ENCODE measurements at regions not wholly inside any gene's neighbourhood (a gene's known extent, or its start where the extent isn't known, plus 50 kb on each side); places are given as distances from the start of the nearest gene placed in this dataset.

DNA sequence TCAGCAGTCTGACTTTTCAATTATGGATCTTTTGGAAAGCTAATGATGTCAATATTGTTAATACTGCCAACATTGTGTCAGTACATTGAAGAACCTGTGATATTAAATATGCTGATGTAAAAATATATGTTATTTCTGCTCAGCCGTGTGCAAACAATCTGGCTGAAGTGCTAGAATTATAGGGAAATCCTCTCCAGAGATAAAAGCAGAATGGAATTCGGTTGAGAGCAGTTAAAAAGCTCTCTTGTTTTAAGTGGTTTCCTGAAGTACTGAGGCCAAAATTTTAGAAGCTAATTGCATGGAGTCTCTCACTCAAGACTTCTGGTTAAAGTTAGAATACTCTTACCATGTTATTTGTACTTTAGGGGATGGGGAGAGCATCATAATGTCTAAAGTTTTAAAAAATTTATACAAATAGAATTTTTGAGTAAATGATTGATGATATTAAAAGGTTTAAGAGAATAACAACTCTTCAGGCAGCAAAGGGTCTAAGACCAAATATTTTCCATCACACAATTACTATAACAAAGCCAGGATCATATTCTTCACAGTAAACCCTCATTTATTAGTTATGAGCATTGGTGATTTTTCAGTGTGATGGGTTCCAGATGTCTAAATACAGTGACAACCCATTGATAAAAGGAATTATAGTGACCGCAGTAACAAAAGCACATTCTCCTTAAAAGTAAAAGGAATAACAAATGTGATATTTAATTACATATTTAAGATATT is 834.2 kb upstream of the CXADR start:
- DNase-seq (ENCODE audit: low spot score in 2 of 2), result no peak
- WGBS, result 47% methylated on average over 3 of the region's 3 CpGs
- Histone ChIP-seq H3K27ac (no peak overlapping the region), H3K9me3 (no peaks in the 10 kb centered on the region), H3K4me1 (no peaks in the 10 kb centered on the region), H3K4me3 (no peak overlapping the region), H3K36me3 (no peaks in the 10 kb centered on the region), H3K27me3 (no peaks in the 10 kb centered on the region)
- TF ChIP-seq POLR2AphosphoS5 (IDR thresholded peaks at IDR 0.05), result no peak
- no peak for TF ChIP-seq POLR2A (IDR thresholded peaks at IDR 0.05)
- TF ChIP-seq EP300 (IDR thresholded peaks at IDR 0.05), result no peak
- TF ChIP-seq, protein P1, sequence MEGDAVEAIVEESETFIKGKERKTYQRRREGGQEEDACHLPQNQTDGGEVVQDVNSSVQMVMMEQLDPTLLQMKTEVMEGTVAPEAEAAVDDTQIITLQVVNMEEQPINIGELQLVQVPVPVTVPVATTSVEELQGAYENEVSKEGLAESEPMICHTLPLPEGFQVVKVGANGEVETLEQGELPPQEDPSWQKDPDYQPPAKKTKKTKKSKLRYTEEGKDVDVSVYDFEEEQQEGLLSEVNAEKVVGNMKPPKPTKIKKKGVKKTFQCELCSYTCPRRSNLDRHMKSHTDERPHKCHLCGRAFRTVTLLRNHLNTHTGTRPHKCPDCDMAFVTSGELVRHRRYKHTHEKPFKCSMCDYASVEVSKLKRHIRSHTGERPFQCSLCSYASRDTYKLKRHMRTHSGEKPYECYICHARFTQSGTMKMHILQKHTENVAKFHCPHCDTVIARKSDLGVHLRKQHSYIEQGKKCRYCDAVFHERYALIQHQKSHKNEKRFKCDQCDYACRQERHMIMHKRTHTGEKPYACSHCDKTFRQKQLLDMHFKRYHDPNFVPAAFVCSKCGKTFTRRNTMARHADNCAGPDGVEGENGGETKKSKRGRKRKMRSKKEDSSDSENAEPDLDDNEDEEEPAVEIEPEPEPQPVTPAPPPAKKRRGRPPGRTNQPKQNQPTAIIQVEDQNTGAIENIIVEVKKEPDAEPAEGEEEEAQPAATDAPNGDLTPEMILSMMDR (IDR thresholded peaks at IDR 0.05), result no peak

DNA sequence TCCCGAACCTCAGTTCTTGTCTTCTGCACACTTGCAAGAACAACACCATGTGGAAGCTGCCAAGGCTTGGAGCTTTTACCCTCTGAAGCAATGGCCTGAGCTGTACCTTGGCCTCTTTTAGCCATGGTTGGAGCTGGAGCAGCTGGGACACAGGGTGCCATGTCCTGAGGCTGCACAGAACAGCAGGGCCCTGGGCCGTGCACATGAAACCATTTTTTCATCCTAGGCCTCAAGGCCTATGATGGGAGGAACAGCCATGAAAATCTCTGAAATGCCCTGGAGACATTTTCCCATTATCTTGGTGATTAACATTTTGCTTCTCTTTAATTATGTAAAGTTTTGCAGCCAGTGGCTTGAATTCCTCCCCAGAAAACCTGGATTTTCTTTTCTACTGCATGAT is 817.8 kb upstream of the CXADR start:
- WGBS, result 100% methylated on average over 2 of the region's 2 CpGs
- no peak overlapping the region for H3K4me3 ChIP-seq

DNA sequence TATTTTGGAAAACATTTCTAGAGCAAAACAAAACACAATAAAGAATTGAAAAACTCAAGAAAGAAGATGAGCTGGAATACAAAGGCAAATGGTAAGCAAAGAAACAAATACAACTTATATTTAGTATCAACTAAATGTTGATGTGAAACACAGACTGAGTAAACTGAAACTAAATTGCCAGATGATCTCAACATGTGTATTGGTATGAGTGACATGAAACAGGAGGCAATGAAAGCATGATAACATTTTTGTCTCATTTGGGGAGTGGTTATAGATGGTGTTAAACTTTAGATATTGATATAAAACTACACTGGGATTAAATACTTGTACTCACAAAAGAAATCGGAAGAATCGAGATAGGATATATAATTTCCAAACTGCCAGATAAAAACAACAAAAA is 805.6 kb upstream of the CXADR start:
- TF ChIP-seq EP300 (IDR thresholded peaks at IDR 0.05) (no peak), POLR2A (IDR thresholded peaks at IDR 0.05) (no peak), POLR2AphosphoS5 (IDR thresholded peaks at IDR 0.05) (no peak)
- TF ChIP-seq, protein P1 (IDR thresholded peaks at IDR 0.05), result no peak
- 81% methylated on average over 2 of the region's 2 CpGs for WGBS
- no peaks in the 10 kb centered on the region for H3K36me3 ChIP-seq
- no peak overlapping the region for H3K27ac ChIP-seq
- DNase-seq (ENCODE audit: low spot score in 2 of 2), result no peak
- H3K9me3 ChIP-seq, result no peaks in the 10 kb centered on the region
- H3K27me3 ChIP-seq, result no peaks in the 10 kb centered on the region
- no peak overlapping the region for H3K4me3 ChIP-seq
- H3K4me1 ChIP-seq, result no peaks in the 10 kb centered on the region

More for the DNA sequence above, 817.8 kb upstream of the CXADR start:
- H3K9me3 ChIP-seq, result no peaks in the 10 kb centered on the region
- TF ChIP-seq, protein P1 (IDR thresholded peaks at IDR 0.05), result no peak
- no peak for TF ChIP-seq POLR2A (IDR thresholded peaks at IDR 0.05)
- TF ChIP-seq EP300 (IDR thresholded peaks at IDR 0.05), result no peak
- TF ChIP-seq POLR2AphosphoS5 (IDR thresholded peaks at IDR 0.05), result no peak
- DNase-seq (ENCODE audit: low spot score in 2 of 2), result no peak
- no peaks in the 10 kb centered on the region for H3K36me3 ChIP-seq
- no peaks in the 10 kb centered on the region for H3K27me3 ChIP-seq
- no peak overlapping the region for H3K27ac ChIP-seq
- no peaks in the 10 kb centered on the region for H3K4me1 ChIP-seq

DNA sequence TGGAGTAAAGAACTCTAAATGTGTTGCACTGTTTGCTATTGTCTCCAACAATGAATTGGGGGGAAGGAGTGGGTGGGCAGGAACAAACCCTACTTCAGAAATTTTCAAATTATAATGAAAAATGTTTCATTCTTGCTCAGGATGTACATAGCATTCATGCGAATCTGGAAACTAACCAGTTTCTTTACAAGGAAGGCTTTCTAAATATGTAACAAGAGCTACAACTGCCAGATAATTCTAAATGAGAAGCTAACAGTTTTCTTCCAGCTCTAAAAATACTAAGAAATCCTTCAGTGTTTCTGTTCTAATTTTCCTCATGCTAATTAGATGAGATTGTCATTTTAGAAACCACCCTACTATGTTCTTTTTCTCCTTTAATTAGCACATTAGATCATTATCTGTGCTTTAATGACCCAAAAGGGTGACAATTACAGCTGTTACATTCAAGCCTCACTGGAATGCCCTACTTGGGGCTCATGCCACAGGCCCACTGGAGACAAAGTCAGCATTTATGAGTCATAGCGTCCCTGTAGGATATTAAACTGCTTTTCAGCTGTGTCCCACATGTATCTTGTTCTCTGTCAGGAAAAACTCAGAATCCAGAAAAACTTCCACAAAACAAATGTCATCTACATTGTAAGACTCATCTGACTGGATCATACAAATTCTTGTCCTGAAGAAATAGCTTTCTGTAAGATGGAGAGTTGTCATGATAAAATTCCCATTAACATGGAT is 804.6 kb upstream of the CXADR start:
- H3K4me3 ChIP-seq, result no peak overlapping the region
- no peak for DNase-seq (ENCODE audit: low spot score in 2 of 2)
- no peaks in the 10 kb centered on the region for H3K9me3 ChIP-seq
- WGBS, result 34% methylated on average over 2 of the region's 2 CpGs
- H3K4me1 ChIP-seq, result peaks cover 2% of the 10 kb centered on the region
- peak overlapping the region; percentile 34 for H3K27ac ChIP-seq
- H3K36me3 ChIP-seq, result no peaks in the 10 kb centered on the region
- H3K27me3 ChIP-seq, result no peaks in the 10 kb centered on the region
- TF ChIP-seq EP300 (IDR thresholded peaks at IDR 0.05) (no peak), POLR2AphosphoS5 (IDR thresholded peaks at IDR 0.05) (no peak), POLR2A (IDR thresholded peaks at IDR 0.05) (no peak)
- TF ChIP-seq, protein P1 (IDR thresholded peaks at IDR 0.05), result no peak

DNA sequence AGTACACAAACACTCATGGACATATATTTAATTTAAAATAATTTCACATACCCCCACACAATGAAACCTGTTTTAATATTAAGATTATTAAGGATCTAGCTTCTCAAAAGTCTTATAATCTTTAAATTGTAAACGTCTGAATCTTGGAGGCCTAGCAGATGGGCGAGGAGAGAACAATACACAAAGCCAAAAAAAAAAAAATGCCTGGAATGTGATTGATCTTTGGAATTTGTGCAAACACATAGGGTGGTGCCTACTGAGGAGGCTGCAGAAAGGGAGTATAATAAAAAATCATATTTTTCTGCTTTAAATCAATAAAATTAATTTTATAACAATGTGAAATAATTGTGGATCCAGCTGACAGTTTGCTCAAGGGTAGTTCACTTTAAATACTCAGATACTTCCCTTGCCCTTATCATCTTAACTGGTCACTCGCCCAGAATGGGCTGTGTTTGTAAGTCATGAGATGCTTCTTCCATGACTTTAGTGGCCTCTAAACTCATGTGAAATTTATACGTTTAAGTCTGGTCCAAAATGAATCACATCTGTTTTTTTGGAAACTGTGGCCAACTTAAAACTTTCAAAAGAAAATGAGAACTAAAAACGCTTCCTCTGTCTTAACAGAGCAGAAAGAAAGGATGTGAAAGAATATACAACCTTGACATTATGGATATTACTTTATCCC is 802.8 kb upstream of the CXADR start:
- DNase-seq (ENCODE audit: low spot score in 2 of 2), result no peak
- no peaks in the 10 kb centered on the region for H3K27me3 ChIP-seq
- 46% methylated on average over 5 of the region's 5 CpGs for WGBS
- peaks cover 6% of the 10 kb centered on the region for H3K4me1 ChIP-seq
- H3K27ac ChIP-seq, result no peak overlapping the region
- TF ChIP-seq, protein P1 (IDR thresholded peaks at IDR 0.05), result no peak
- no peak for TF ChIP-seq POLR2AphosphoS5 (IDR thresholded peaks at IDR 0.05)
- no peak for TF ChIP-seq POLR2A (IDR thresholded peaks at IDR 0.05)
- TF ChIP-seq EP300 (IDR thresholded peaks at IDR 0.05), result no peak
- H3K4me3 ChIP-seq, result no peak overlapping the region
- no peaks in the 10 kb centered on the region for H3K9me3 ChIP-seq
- no peaks in the 10 kb centered on the region for H3K36me3 ChIP-seq

All from suprapubic skin (tissue), 4 donors.